ENCODE measurements at regions not wholly inside any gene's neighbourhood (a gene's known extent, or its start where the extent isn't known, plus 50 kb on each side); places are given as distances from the start of the nearest gene placed in this dataset.

DNA sequence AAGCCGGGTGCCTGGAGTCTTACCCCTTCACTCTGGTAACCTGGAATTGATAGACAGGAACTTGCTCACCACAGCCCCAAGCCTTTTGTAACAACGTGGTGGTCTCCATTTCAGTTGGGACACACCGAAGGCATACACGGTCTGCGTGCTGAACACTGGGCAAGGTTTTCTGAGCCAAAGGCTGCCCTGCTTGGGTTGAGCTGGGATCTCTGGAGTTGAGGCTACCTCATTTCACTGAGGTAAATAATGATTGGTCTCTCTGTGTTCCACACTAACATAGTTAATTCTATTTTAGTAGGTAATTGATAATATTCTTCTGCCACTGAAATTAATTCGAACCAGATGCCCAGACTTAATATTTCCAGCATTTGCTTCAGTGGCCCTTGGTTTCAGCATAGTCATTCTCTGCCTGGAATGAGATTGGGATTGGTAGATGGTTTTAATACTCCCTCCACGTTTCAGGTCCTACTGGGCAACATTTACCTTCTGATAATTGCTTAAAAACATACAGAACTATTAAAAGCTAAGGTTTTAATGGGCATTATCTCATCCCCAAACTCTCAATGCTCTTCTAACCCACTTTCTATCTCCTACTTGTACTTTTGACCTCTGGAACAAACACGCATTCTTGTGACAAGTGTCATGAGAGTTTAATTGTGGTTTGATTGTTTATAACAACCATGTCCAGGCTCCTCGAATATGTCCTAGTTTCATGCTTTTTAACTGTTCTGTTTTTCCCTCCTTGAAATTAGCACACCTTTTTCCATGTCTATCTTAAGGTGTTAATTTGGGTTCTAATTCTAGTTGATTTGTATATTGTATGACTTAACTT, 202.3 kb upstream of the KLF6 start:
- TF ChIP-seq POLR2A (IDR thresholded peaks at IDR 0.05) = no peak
- TF ChIP-seq, protein P1, sequence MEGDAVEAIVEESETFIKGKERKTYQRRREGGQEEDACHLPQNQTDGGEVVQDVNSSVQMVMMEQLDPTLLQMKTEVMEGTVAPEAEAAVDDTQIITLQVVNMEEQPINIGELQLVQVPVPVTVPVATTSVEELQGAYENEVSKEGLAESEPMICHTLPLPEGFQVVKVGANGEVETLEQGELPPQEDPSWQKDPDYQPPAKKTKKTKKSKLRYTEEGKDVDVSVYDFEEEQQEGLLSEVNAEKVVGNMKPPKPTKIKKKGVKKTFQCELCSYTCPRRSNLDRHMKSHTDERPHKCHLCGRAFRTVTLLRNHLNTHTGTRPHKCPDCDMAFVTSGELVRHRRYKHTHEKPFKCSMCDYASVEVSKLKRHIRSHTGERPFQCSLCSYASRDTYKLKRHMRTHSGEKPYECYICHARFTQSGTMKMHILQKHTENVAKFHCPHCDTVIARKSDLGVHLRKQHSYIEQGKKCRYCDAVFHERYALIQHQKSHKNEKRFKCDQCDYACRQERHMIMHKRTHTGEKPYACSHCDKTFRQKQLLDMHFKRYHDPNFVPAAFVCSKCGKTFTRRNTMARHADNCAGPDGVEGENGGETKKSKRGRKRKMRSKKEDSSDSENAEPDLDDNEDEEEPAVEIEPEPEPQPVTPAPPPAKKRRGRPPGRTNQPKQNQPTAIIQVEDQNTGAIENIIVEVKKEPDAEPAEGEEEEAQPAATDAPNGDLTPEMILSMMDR (IDR thresholded peaks at IDR 0.05) = no peak
- TF ChIP-seq EP300 (IDR thresholded peaks at IDR 0.05; ENCODE audit: low read depth) = no peak
